Immature natural killer cell (primary cell): ENCODE measurements at regions not wholly inside any gene's neighbourhood (a gene's known extent, or its start where the extent isn't known, plus 50 kb on each side); places are given as distances from the start of the nearest gene placed in this dataset.

ENCODE experiments used
- DNase-seq, 3 donors: peaks; one replicate each; pipeline ENCODE4 v3.0.0; 2022; ENCODE audit warnings: mixed read lengths in 1 of 3
- H3K27ac Mint-ChIP-seq, 6 donors: one replicate each; pipeline ENCODE4 v1.8.0; 2020; ENCODE audit warnings: mixed read lengths in 6 of 6, mild to moderate bottlenecking in 5 of 6, inconsistent platforms in 4 of 6, moderate library complexity in 3 of 6
- H3K27me3 Mint-ChIP-seq, 3 donors: one replicate each; pipeline ENCODE4 v1.8.0; 2020 to 2021; ENCODE audit warnings: low read depth in 3 of 3, mild to moderate bottlenecking in 3 of 3, mixed read lengths in 3 of 3, moderate library complexity in 3 of 3, inconsistent platforms in 1 of 3
- H3K36me3 Mint-ChIP-seq, 3 donors: one replicate each; pipeline ENCODE4 v1.8.0; 2020; ENCODE audit warnings: mixed read lengths in 3 of 3, inconsistent platforms in 2 of 3, mild to moderate bottlenecking in 2 of 3
- H3K4me1 Mint-ChIP-seq, 2 donors: one replicate each; pipeline ENCODE4 v1.8.0; 2020; ENCODE audit warnings: inconsistent platforms in 2 of 2, mild to moderate bottlenecking in 2 of 2, mixed read lengths in 2 of 2, moderate library complexity in 1 of 2
- H3K4me3 Mint-ChIP-seq, 5 donors: one replicate each; pipeline ENCODE4 v1.8.0; 2020; ENCODE audit warnings: mild to moderate bottlenecking in 5 of 5, mixed read lengths in 5 of 5, inconsistent platforms in 3 of 5, moderate library complexity in 3 of 5
- H3K9me3 Mint-ChIP-seq, 6 donors: one replicate each; pipeline ENCODE4 v1.8.0; 2020; ENCODE audit warnings: mild to moderate bottlenecking in 6 of 6, mixed read lengths in 6 of 6, inconsistent platforms in 4 of 6, moderate library complexity in 3 of 6

- no peaks in the 10 kb centered on the region for H3K9me3 Mint-ChIP-seq
- H3K27ac Mint-ChIP-seq, result no peak overlapping the region
- no peak overlapping the region for H3K4me3 Mint-ChIP-seq
- no peaks in the 10 kb centered on the region for H3K27me3 Mint-ChIP-seq
- no peak for DNase-seq
- no peaks in the 10 kb centered on the region for H3K36me3 Mint-ChIP-seq
- H3K4me1 Mint-ChIP-seq, result no peaks in the 10 kb centered on the region
These were observed 351.4 kb upstream of the ATP2B1 start for GRCh38 chr12:90060031-90060430.

- no peaks in the 10 kb centered on the region for H3K4me1 Mint-ChIP-seq
- no peaks in the 10 kb centered on the region for H3K27me3 Mint-ChIP-seq
- H3K9me3 Mint-ChIP-seq, result no peaks in the 10 kb centered on the region
- no peak overlapping the region for H3K27ac Mint-ChIP-seq
- no peak for DNase-seq
- no peak overlapping the region for H3K4me3 Mint-ChIP-seq
- H3K36me3 Mint-ChIP-seq, result no peaks in the 10 kb centered on the region
These were observed 350.1 kb upstream of the ATP2B1 start for GRCh38 chr12:90058704-90059103.

- H3K4me1 Mint-ChIP-seq, result no peaks in the 10 kb centered on the region
- H3K27me3 Mint-ChIP-seq, result peaks cover 0 to 2% (median 1%) of the 10 kb centered on the region in 3 donors
- no peaks in the 10 kb centered on the region for H3K9me3 Mint-ChIP-seq
- H3K36me3 Mint-ChIP-seq, result no peaks in the 10 kb centered on the region
- H3K27ac Mint-ChIP-seq, result no peak overlapping the region
- H3K4me3 Mint-ChIP-seq, result no peak overlapping the region
- no peak for DNase-seq
These were observed 346.4 kb upstream of the ATP2B1 start for GRCh38 chr12:90055071-90055470.

GRCh38 chr12:90048918-90049317, 340.3 kb upstream of the ATP2B1 start:
- H3K9me3 Mint-ChIP-seq, result no peaks in the 10 kb centered on the region
- no peaks in the 10 kb centered on the region for H3K36me3 Mint-ChIP-seq
- no peaks in the 10 kb centered on the region for H3K4me1 Mint-ChIP-seq
- DNase-seq, result no peak
- peaks cover 1 to 3% (median 2%) of the 10 kb centered on the region in 3 donors for H3K27me3 Mint-ChIP-seq
- H3K27ac Mint-ChIP-seq, result no peak overlapping the region
- no peak overlapping the region for H3K4me3 Mint-ChIP-seq

- Mint-ChIP-seq H3K9me3 (no peaks in the 10 kb centered on the region), H3K27ac (no peak overlapping the region), H3K36me3 (no peaks in the 10 kb centered on the region), H3K27me3 (peaks cover 0 to 3% (median 1%) of the 10 kb centered on the region in 3 donors), H3K4me3 (no peak overlapping the region), H3K4me1 (no peaks in the 10 kb centered on the region)
- DNase-seq, result no peak
These were observed 336.9 kb upstream of the ATP2B1 start for GRCh38 chr12:90045559-90045958.

GRCh38 chr12:90044069-90044468, 335.4 kb upstream of the ATP2B1 start:
- Mint-ChIP-seq H3K9me3 (no peaks in the 10 kb centered on the region), H3K4me3 (no peak overlapping the region), H3K36me3 (no peaks in the 10 kb centered on the region), H3K27me3 (peaks cover 0 to 3% (median 0%) of the 10 kb centered on the region in 3 donors), H3K27ac (no peak overlapping the region), H3K4me1 (no peaks in the 10 kb centered on the region)
- DNase-seq, result no peak

GRCh38 chr12:90042920-90043641, 334.4 kb upstream of the ATP2B1 start:
- H3K36me3 Mint-ChIP-seq, result no peaks in the 10 kb centered on the region
- H3K27ac Mint-ChIP-seq, result no peak overlapping the region
- no peaks in the 10 kb centered on the region for H3K4me1 Mint-ChIP-seq
- H3K9me3 Mint-ChIP-seq, result peaks cover 0 to 1% (median 0%) of the 10 kb centered on the region in 6 donors
- no peak overlapping the region for H3K4me3 Mint-ChIP-seq
- H3K27me3 Mint-ChIP-seq, result no peaks in the 10 kb centered on the region
- no peak for DNase-seq

- Mint-ChIP-seq H3K9me3 (peaks cover 0 to 9% (median 0%) of the 10 kb centered on the region in 6 donors), H3K27ac (no peak overlapping the region), H3K27me3 (no peaks in the 10 kb centered on the region), H3K4me3 (no peak overlapping the region), H3K4me1 (peaks cover 13 to 17% of the 10 kb centered on the region in 2 donors), H3K36me3 (peaks cover 0 to 4% (median 0%) of the 10 kb centered on the region in 3 donors)
- DNase-seq, result no peak
These were observed 329.7 kb upstream of the ATP2B1 start for GRCh38 chr12:90038289-90038688.

GRCh38 chr12:90037740-90038139, 329.1 kb upstream of the ATP2B1 start:
- Mint-ChIP-seq H3K27me3 (no peaks in the 10 kb centered on the region), H3K4me1 (peaks cover 13 to 17% of the 10 kb centered on the region in 2 donors), H3K36me3 (peaks cover 0 to 4% (median 0%) of the 10 kb centered on the region in 3 donors), H3K27ac (no peak overlapping the region), H3K4me3 (no peak overlapping the region), H3K9me3 (peaks cover 0 to 9% (median 0%) of the 10 kb centered on the region in 6 donors)
- no peak for DNase-seq

GRCh38 chr12:90036637-90037036, 328.0 kb upstream of the ATP2B1 start:
- H3K4me1 Mint-ChIP-seq, result peaks cover 13 to 17% of the 10 kb centered on the region in 2 donors
- H3K9me3 Mint-ChIP-seq, result peaks cover 0 to 9% (median 0%) of the 10 kb centered on the region in 6 donors
- H3K27me3 Mint-ChIP-seq, result no peaks in the 10 kb centered on the region
- DNase-seq, result no peak
- H3K4me3 Mint-ChIP-seq, result no peak overlapping the region
- no peak overlapping the region for H3K27ac Mint-ChIP-seq
- H3K36me3 Mint-ChIP-seq, result peaks cover 0 to 4% (median 0%) of the 10 kb centered on the region in 3 donors

- no peak for DNase-seq
- Mint-ChIP-seq H3K36me3 (peaks cover 0 to 4% (median 0%) of the 10 kb centered on the region in 3 donors), H3K9me3 (peaks cover 0 to 7% (median 0%) of the 10 kb centered on the region in 6 donors), H3K27me3 (no peaks in the 10 kb centered on the region), H3K4me3 (no peak overlapping the region), H3K4me1 (peaks cover 0 to under 1% of the 10 kb centered on the region in 2 donors), H3K27ac (no peak overlapping the region)
These were observed 322.1 kb upstream of the ATP2B1 start for GRCh38 chr12:90030726-90031125.

GRCh38 chr12:90029317-90029716, 320.7 kb upstream of the ATP2B1 start:
- no peaks in the 10 kb centered on the region for H3K9me3 Mint-ChIP-seq
- DNase-seq, result no peak
- H3K27ac Mint-ChIP-seq, result no peak overlapping the region
- no peaks in the 10 kb centered on the region for H3K4me1 Mint-ChIP-seq
- peaks cover 0 to under 1% (median 0%) of the 10 kb centered on the region in 3 donors for H3K27me3 Mint-ChIP-seq
- H3K4me3 Mint-ChIP-seq, result no peak overlapping the region
- no peaks in the 10 kb centered on the region for H3K36me3 Mint-ChIP-seq

- H3K27ac Mint-ChIP-seq, result no peak overlapping the region
- no peaks in the 10 kb centered on the region for H3K36me3 Mint-ChIP-seq
- H3K4me3 Mint-ChIP-seq, result no peak overlapping the region
- H3K4me1 Mint-ChIP-seq, result no peaks in the 10 kb centered on the region
- peaks cover 0 to 2% (median 2%) of the 10 kb centered on the region in 3 donors for H3K27me3 Mint-ChIP-seq
- DNase-seq, result no peak
- H3K9me3 Mint-ChIP-seq, result no peaks in the 10 kb centered on the region
These were observed 320.0 kb upstream of the ATP2B1 start for GRCh38 chr12:90028635-90029051.

- peaks cover 0 to 2% (median 2%) of the 10 kb centered on the region in 3 donors for H3K27me3 Mint-ChIP-seq
- no peak for DNase-seq
- no peaks in the 10 kb centered on the region for H3K9me3 Mint-ChIP-seq
- no peaks in the 10 kb centered on the region for H3K4me1 Mint-ChIP-seq
- H3K27ac Mint-ChIP-seq, result no peak overlapping the region
- H3K4me3 Mint-ChIP-seq, result no peak overlapping the region
- H3K36me3 Mint-ChIP-seq, result no peaks in the 10 kb centered on the region
These were observed 319.4 kb upstream of the ATP2B1 start for GRCh38 chr12:90027889-90028634.
